HL-60 (cell line): ENCODE measurements at regions not wholly inside any gene's neighbourhood (a gene's known extent, or its start where the extent isn't known, plus 50 kb on each side); places are given as distances from the start of the nearest gene placed in this dataset.

Source experiments
- CTCF ChIP-seq: IDR thresholded peaks from one replicate; pipeline ENCODE4 v1.5.1; 2011; ENCODE audit warnings: low read length, control low read depth, inconsistent platforms; ENCODE audit not compliant: insufficient read depth
- SPI1 ChIP-seq: IDR thresholded peaks from 2 replicates; pipeline ENCODE4 v1.6.1; 2012; ENCODE audit warnings: low read depth, mild to moderate bottlenecking, borderline replicate concordance

GRCh38 chr2:83650161-83650560 lies 808.9 kb downstream of the SUCLG1 start:
- TF ChIP-seq CTCF (no peak), SPI1 (no peak)
